DND-41 (cell line): ENCODE measurements at regions not wholly inside any gene's neighbourhood (a gene's known extent, or its start where the extent isn't known, plus 50 kb on each side); places are given as distances from the start of the nearest gene placed in this dataset.

Experiments
- CTCF ChIP-seq: IDR thresholded peaks from 2 replicates; pipeline ENCODE4 v1.5.1; 2012; ENCODE audit warnings: borderline replicate concordance, low read length, moderate library complexity, mild to moderate bottlenecking; ENCODE audit not compliant: poor library complexity, severe bottlenecking; ENCODE audit errors: extremely low read depth
- EZH2 ChIP-seq: IDR thresholded peaks from 3 replicates; pipeline ENCODE4 v1.6.1; 2012; ENCODE audit warnings: borderline replicate concordance, low read depth, mild to moderate bottlenecking, moderate library complexity, low read length, inconsistent platforms; ENCODE audit not compliant: severe bottlenecking

GRCh38 chr12:87323369-87323768 is 705.8 kb downstream of the C12orf50 start:
- TF ChIP-seq CTCF (no peak), EZH2 (no peak)
